Keratinocyte (primary cell): ENCODE measurements at regions not wholly inside any gene's neighbourhood (a gene's known extent, or its start where the extent isn't known, plus 50 kb on each side); places are given as distances from the start of the nearest gene placed in this dataset.

ENCODE experiments used
- DNase-seq: peaks from one replicate; pipeline ENCODE4 v3.0.0-alpha.2; 2011; ENCODE audit warnings: low read depth, missing footprints, low spot score
- FAIRE-seq: peaks from 2 replicates; lab custom pipeline; 2011; peaks lifted over from hg19 to GRCh38; lab: Jason Lieb, UNC
- H2AFZ ChIP-seq: 2 replicates; pipeline ENCODE4 v1.6.0; 2012; ENCODE audit warnings: low read length, control low read depth, inconsistent platforms; ENCODE audit not compliant: control insufficient read depth
- H3K27ac ChIP-seq: 2 replicates; pipeline ENCODE4 v1.5.1; 2011; ENCODE audit warnings: low read length; ENCODE audit not compliant: control insufficient read depth, insufficient read depth
- H3K27me3 ChIP-seq: 3 replicates; pipeline ENCODE4 v1.6.0; 2011; ENCODE audit warnings: low read length; ENCODE audit not compliant: control insufficient read depth, insufficient read depth; ENCODE audit errors: extremely low read depth
- H3K36me3 ChIP-seq, 2 experiments: 2 replicates in 1 of 2; 3 replicates in 1 of 2; pipeline ENCODE4 v1.5.1; 2011; ENCODE audit warnings: low read length in 2 of 2, mild to moderate bottlenecking in 1 of 2; ENCODE audit not compliant: control insufficient read depth in 2 of 2, insufficient read depth in 2 of 2; ENCODE audit errors: extremely low read depth in 1 of 2
- H3K4me1 ChIP-seq: 3 replicates; pipeline ENCODE4 v1.5.1; 2011; ENCODE audit warnings: low read length; ENCODE audit not compliant: control insufficient read depth, insufficient read depth; ENCODE audit errors: extremely low read depth
- H3K4me2 ChIP-seq: 3 replicates; pipeline ENCODE4 v1.6.0; 2011; ENCODE audit warnings: low read depth, low read length; ENCODE audit not compliant: control insufficient read depth, insufficient read depth; ENCODE audit errors: extremely low read depth
- H3K4me3 ChIP-seq, 3 experiments: fragments of 200-600 bp in 1 of 3; sonication (generic) in 1 of 3; 2 replicates in 2 of 3; 3 replicates in 1 of 3; pipeline ENCODE4 v1.5.1; 2011 to 2016; ENCODE audit warnings: low read length in 3 of 3, mild to moderate bottlenecking in 3 of 3, control low read depth in 2 of 3, inconsistent platforms in 1 of 3, low read depth in 1 of 3, mixed read lengths in 1 of 3, mixed run types in 1 of 3, moderate library complexity in 1 of 3; ENCODE audit not compliant: control insufficient read depth in 2 of 3, insufficient read depth in 2 of 3; ENCODE audit errors: extremely low read depth in 1 of 3
- H3K79me2 ChIP-seq: 2 replicates; pipeline ENCODE4 v1.6.0; 2012; ENCODE audit warnings: low read length; ENCODE audit not compliant: control insufficient read depth, insufficient read depth
- H3K9ac ChIP-seq: 3 replicates; pipeline ENCODE4 v1.6.0; 2011; ENCODE audit warnings: low read length; ENCODE audit not compliant: control insufficient read depth, insufficient read depth; ENCODE audit errors: extremely low read depth
- H3K9me1 ChIP-seq: 3 replicates; pipeline ENCODE4 v1.6.0; 2011; ENCODE audit warnings: low read length; ENCODE audit not compliant: control insufficient read depth, insufficient read depth; ENCODE audit errors: extremely low read depth
- H3K9me3 ChIP-seq: 2 replicates; pipeline ENCODE4 v1.5.1; 2012; ENCODE audit warnings: low read depth, low read length; ENCODE audit not compliant: control insufficient read depth
- H4K20me1 ChIP-seq: 3 replicates; pipeline ENCODE4 v1.6.0; 2011; ENCODE audit warnings: low read length; ENCODE audit not compliant: control insufficient read depth, insufficient read depth; ENCODE audit errors: extremely low read depth
- EZH2 ChIP-seq: IDR thresholded peaks from one replicate; pipeline ENCODE4 v1.6.1; 2012; ENCODE audit warnings: inconsistent platforms, mild to moderate bottlenecking, low read length, moderate library complexity
- dilution Hi-C: fragments of 300-500 bp; cut with MboI; formaldehyde crosslinking; loops from one replicate; pipeline ENCODE4 v1.7.0; 2020; ENCODE audit warnings: low sequenced_read_pairs; ENCODE audit not compliant: extremely low pct_ligation_motif_present
- TF ChIP-seq, protein P1 (sequence below), 3 experiments: IDR thresholded peaks in 1 of 3; conservative IDR thresholded peaks in 1 of 3; optimal IDR thresholded peaks in 1 of 3; 2 replicates in 2 of 3; 3 replicates in 1 of 3; pipeline versions ENCODE3 to v1.5.1; 2011; ENCODE audit warnings: low read length in 3 of 3, mild to moderate bottlenecking in 3 of 3, moderate library complexity in 2 of 3, control low read depth in 1 of 3, inconsistent platforms in 1 of 3; ENCODE audit not compliant: insufficient read depth in 2 of 3; ENCODE audit errors: extremely low read depth in 1 of 3

DNA sequence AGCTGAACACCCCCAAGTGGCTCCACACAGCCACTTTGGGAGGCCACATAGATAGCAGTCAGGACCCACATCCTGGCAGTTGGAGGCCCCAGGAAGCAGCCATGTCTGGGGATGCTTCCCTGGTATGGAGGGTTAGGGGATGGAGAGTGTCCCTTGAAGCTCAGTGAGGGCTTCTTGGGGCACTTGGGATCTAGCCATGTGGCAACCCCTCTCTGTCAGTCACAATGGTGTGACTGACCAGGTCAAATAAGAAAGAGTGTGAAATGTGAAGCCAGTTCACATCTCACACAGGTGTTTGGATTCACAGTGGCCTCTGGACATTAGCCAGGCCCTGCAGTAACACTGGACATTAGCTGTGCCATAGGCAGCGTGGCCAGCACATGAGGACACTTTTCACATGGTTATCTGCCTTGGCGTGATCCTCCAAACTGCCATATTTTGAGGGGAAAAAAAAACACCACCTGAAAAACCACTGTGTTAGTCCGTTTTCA is 53.9 kb upstream of the IL17B start:
- Histone ChIP-seq H3K27me3 (no peaks in the 10 kb centered on the region), H3K9me3 (no peaks in the 10 kb centered on the region), H4K20me1 (no peaks in the 10 kb centered on the region), H3K4me3 (no peak overlapping the region), H3K9me1 (no peaks in the 10 kb centered on the region), H3K36me3 (no peaks in the 10 kb centered on the region), H3K79me2 (no peaks in the 10 kb centered on the region), H2AFZ (no peak overlapping the region), H3K4me2 (no peak overlapping the region), H3K27ac (no peak overlapping the region), H3K4me1 (peaks cover 5% of the 10 kb centered on the region), H3K9ac (no peak overlapping the region)
- dilution Hi-C loops = no loop called here
- TF ChIP-seq, protein P1, sequence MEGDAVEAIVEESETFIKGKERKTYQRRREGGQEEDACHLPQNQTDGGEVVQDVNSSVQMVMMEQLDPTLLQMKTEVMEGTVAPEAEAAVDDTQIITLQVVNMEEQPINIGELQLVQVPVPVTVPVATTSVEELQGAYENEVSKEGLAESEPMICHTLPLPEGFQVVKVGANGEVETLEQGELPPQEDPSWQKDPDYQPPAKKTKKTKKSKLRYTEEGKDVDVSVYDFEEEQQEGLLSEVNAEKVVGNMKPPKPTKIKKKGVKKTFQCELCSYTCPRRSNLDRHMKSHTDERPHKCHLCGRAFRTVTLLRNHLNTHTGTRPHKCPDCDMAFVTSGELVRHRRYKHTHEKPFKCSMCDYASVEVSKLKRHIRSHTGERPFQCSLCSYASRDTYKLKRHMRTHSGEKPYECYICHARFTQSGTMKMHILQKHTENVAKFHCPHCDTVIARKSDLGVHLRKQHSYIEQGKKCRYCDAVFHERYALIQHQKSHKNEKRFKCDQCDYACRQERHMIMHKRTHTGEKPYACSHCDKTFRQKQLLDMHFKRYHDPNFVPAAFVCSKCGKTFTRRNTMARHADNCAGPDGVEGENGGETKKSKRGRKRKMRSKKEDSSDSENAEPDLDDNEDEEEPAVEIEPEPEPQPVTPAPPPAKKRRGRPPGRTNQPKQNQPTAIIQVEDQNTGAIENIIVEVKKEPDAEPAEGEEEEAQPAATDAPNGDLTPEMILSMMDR (optimal IDR thresholded peaks at IDR 0.05 in 1 of 3, IDR thresholded peaks at IDR 0.05 in 1 of 3, conservative IDR thresholded peaks at IDR 0.05 in 1 of 3; ENCODE audit: extremely low read depth in 1 of 3, insufficient read depth in 2 of 3, low read length in 3 of 3) = no peak
- no peak for TF ChIP-seq EZH2
- DNase-seq = no peak
- no peak for FAIRE-seq

DNA sequence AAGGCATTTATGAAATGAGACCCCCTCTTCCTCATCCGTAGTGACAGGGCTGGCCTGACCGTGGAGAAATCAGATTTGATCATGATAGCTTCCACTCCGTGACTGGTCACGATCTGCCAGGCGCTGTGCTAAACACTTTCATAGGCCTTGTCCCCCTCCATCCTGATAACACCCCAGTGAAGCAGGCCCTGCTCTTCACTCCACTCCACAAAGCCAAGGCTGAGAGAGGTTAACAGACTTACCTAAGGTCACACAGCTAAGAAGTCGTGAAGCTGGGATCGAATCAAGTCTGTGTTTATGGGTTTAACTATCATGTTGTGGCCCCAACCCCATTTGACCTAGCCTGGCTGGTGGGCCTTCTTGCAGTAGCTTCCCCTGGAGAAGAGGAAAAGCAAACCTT is 53.3 kb upstream of the IL17B start:
- FAIRE-seq (no peak), DNase-seq (no peak)
- Histone ChIP-seq H3K9ac (no peak overlapping the region), H3K4me3 (no peak overlapping the region), H3K36me3 (no peaks in the 10 kb centered on the region), H3K9me3 (no peaks in the 10 kb centered on the region), H3K27ac (no peak overlapping the region), H3K4me1 (peaks cover 5% of the 10 kb centered on the region), H3K9me1 (no peaks in the 10 kb centered on the region), H4K20me1 (no peaks in the 10 kb centered on the region), H3K27me3 (no peaks in the 10 kb centered on the region), H3K4me2 (no peak overlapping the region), H3K79me2 (no peaks in the 10 kb centered on the region), H2AFZ (no peak overlapping the region)
- dilution Hi-C loops = no loop called here
- TF ChIP-seq, protein P1 (optimal IDR thresholded peaks at IDR 0.05 in 1 of 3, IDR thresholded peaks at IDR 0.05 in 1 of 3, conservative IDR thresholded peaks at IDR 0.05 in 1 of 3; ENCODE audit: extremely low read depth in 1 of 3, insufficient read depth in 2 of 3, low read length in 3 of 3) = no peak
- no peak for TF ChIP-seq EZH2
